ENCODE measurements at regions not wholly inside any gene's neighbourhood (a gene's known extent, or its start where the extent isn't known, plus 50 kb on each side); places are given as distances from the start of the nearest gene placed in this dataset.
"Not testable (repeated sequence)": the region's sequence is repeated elsewhere in the genome, so short reads cannot be mapped to it uniquely, and the experiment has no call there.

- DNase-seq = no peak
Measured at GRCh38 chr3:22334996-22335395, 584.0 kb upstream of the ZNF385D start.

GRCh38 chr3:22349215-22349851, 598.3 kb upstream of the ZNF385D start:
- DNase-seq = no peak

GRCh38 chr3:22351806-22352205, 600.8 kb upstream of the ZNF385D start:
- DNase-seq = no peak

- no peak for DNase-seq
Measured at GRCh38 chr3:22353126-22353525, 602.1 kb upstream of the ZNF385D start.

- DNase-seq = no peak
Measured at GRCh38 chr3:22358334-22358733, 607.3 kb upstream of the ZNF385D start.

- DNase-seq = no peak
Measured at GRCh38 chr3:22360164-22360563, 609.2 kb upstream of the ZNF385D start.

GRCh38 chr3:22360970-22361369, 610.0 kb upstream of the ZNF385D start:
- no peak for DNase-seq

GRCh38 chr3:22361521-22361920, 610.5 kb upstream of the ZNF385D start:
- no peak for DNase-seq

GRCh38 chr3:22364851-22365250, 613.8 kb upstream of the ZNF385D start:
- DNase-seq = no peak

GRCh38 chr3:22366781-22367180, 615.8 kb upstream of the ZNF385D start:
- DNase-seq = no peak

GRCh38 chr3:22371036-22371435, 620.0 kb upstream of the ZNF385D start:
- DNase-seq = no peak

- no peak for DNase-seq
Measured at GRCh38 chr3:22371607-22372291, 620.7 kb upstream of the ZNF385D start.

GRCh38 chr3:22372292-22373062, 621.5 kb upstream of the ZNF385D start:
- no peak for DNase-seq

GRCh38 chr3:22373182-22373581, 622.2 kb upstream of the ZNF385D start:
- no peak for DNase-seq

GRCh38 chr3:22373827-22374226, 622.8 kb upstream of the ZNF385D start:
- no peak for DNase-seq

- no peak for DNase-seq
Measured at GRCh38 chr3:22377421-22377820, 626.4 kb upstream of the ZNF385D start.

- DNase-seq = no peak
Measured at GRCh38 chr3:22378869-22379268, 627.9 kb upstream of the ZNF385D start.

- no peak for DNase-seq
Measured at GRCh38 chr3:22380253-22380652, 629.2 kb upstream of the ZNF385D start.

- not testable (repeated sequence) for DNase-seq
Measured at GRCh38 chr3:22381564-22381963, 630.6 kb upstream of the ZNF385D start.

GRCh38 chr3:22383285-22383684, 632.3 kb upstream of the ZNF385D start:
- DNase-seq = no peak

- no peak for DNase-seq
Measured at GRCh38 chr3:22386107-22386506, 635.1 kb upstream of the ZNF385D start.

- DNase-seq = no peak
Measured at GRCh38 chr3:22392286-22392685, 641.3 kb upstream of the ZNF385D start.

GRCh38 chr3:22392859-22393258, 641.8 kb upstream of the ZNF385D start:
- DNase-seq = no peak

GRCh38 chr3:22399566-22399965, 648.6 kb upstream of the ZNF385D start:
- DNase-seq = no peak
